Fibroblast of lung (primary cell): ENCODE measurements at regions not wholly inside any gene's neighbourhood (a gene's known extent, or its start where the extent isn't known, plus 50 kb on each side); places are given as distances from the start of the nearest gene placed in this dataset.

Source experiments
- DNase-seq, 2 donors: peaks; one replicate each; pipeline versions ENCODE4 v3.0.0 to v3.0.0-alpha.2; 2010; ENCODE audit warnings: low read depth in 2 of 2
- H2AFZ ChIP-seq: 2 replicates; pipeline ENCODE4 v1.5.1; 2012; ENCODE audit warnings: low read length, control low read depth, inconsistent platforms
- H3K27ac ChIP-seq: 2 replicates; pipeline ENCODE4 v1.5.1; 2011; ENCODE audit warnings: low read length, control low read depth; ENCODE audit not compliant: insufficient read depth
- H3K27me3 ChIP-seq: 2 replicates; pipeline ENCODE4 v1.5.1; 2011; ENCODE audit warnings: mild to moderate bottlenecking, low read length; ENCODE audit not compliant: control insufficient read depth, insufficient read depth
- H3K36me3 ChIP-seq: 2 replicates; pipeline ENCODE4 v1.5.1; 2011; ENCODE audit warnings: low read length; ENCODE audit not compliant: control insufficient read depth, insufficient read depth
- H3K4me1 ChIP-seq: 2 replicates; pipeline ENCODE4 v1.5.1; 2011; ENCODE audit warnings: low read length; ENCODE audit not compliant: control insufficient read depth, insufficient read depth; ENCODE audit errors: extremely low read depth
- H3K4me2 ChIP-seq: 2 replicates; pipeline ENCODE4 v1.5.1; 2011; ENCODE audit warnings: low read length, control low read depth; ENCODE audit not compliant: insufficient read depth; ENCODE audit errors: extremely low read depth
- H3K4me3 ChIP-seq, 4 experiments: fragments of 200-600 bp in 1 of 4; sonication (generic) in 1 of 4; replicated peaks in 1 of 4; 2 replicates each; pipeline ENCODE4 v1.5.1; 2011 to 2016; ENCODE audit warnings: low read length in 4 of 4, low read depth in 3 of 4, mild to moderate bottlenecking in 3 of 4, control low read depth in 2 of 4, inconsistent platforms in 1 of 4, mixed read lengths in 1 of 4; ENCODE audit not compliant: insufficient read depth in 1 of 4; ENCODE audit errors: control extremely low read depth in 1 of 4
- H3K79me2 ChIP-seq: 2 replicates; pipeline ENCODE4 v1.5.1; 2012; ENCODE audit warnings: mild to moderate bottlenecking, low read length, inconsistent platforms; ENCODE audit not compliant: control insufficient read depth, insufficient read depth
- H3K9ac ChIP-seq: 2 replicates; pipeline ENCODE4 v1.5.1; 2011; ENCODE audit warnings: mild to moderate bottlenecking, low read length, control low read depth; ENCODE audit not compliant: insufficient read depth
- H3K9me3 ChIP-seq: 2 replicates; pipeline ENCODE4 v1.5.1; 2012; ENCODE audit warnings: low read depth, low read length; ENCODE audit not compliant: control insufficient read depth, insufficient read depth
- H4K20me1 ChIP-seq: 2 replicates; pipeline ENCODE4 v1.5.1; 2011; ENCODE audit warnings: low read length; ENCODE audit not compliant: control insufficient read depth, insufficient read depth; ENCODE audit errors: extremely low read depth
- EZH2 ChIP-seq: IDR thresholded peaks from 2 replicates; pipeline ENCODE4 v1.5.1; 2012; ENCODE audit warnings: low read length, control low read depth, mild to moderate bottlenecking; ENCODE audit errors: missing control alignments
- TF ChIP-seq, protein P1 (sequence below), 2 donors: IDR thresholded peaks in 1 of 2; conservative IDR thresholded peaks in 1 of 2; 1 replicate in 1 of 2; 2 replicates in 1 of 2; pipeline ENCODE4 v1.5.1; 2011 to 2012; ENCODE audit warnings: low read length in 2 of 2, control low read depth in 1 of 2, inconsistent platforms in 1 of 2, low read depth in 1 of 2, mild to moderate bottlenecking in 1 of 2

GRCh38 chr13:31867709-31868108 lies 128.4 kb downstream of the RXFP2 start:
- Histone ChIP-seq H3K4me1 (no peaks in the 10 kb centered on the region), H3K4me2 (no peak overlapping the region), H3K27me3 (no peaks in the 10 kb centered on the region), H4K20me1 (no peaks in the 10 kb centered on the region), H3K4me3 (no peak overlapping the region), H3K27ac (no peak overlapping the region), H3K79me2 (no peaks in the 10 kb centered on the region), H3K36me3 (no peaks in the 10 kb centered on the region), H2AFZ (no peak overlapping the region), H3K9me3 (no peaks in the 10 kb centered on the region), H3K9ac (no peak overlapping the region)
- DNase-seq, result no peak
- no peak for TF ChIP-seq EZH2
- TF ChIP-seq, protein P1, sequence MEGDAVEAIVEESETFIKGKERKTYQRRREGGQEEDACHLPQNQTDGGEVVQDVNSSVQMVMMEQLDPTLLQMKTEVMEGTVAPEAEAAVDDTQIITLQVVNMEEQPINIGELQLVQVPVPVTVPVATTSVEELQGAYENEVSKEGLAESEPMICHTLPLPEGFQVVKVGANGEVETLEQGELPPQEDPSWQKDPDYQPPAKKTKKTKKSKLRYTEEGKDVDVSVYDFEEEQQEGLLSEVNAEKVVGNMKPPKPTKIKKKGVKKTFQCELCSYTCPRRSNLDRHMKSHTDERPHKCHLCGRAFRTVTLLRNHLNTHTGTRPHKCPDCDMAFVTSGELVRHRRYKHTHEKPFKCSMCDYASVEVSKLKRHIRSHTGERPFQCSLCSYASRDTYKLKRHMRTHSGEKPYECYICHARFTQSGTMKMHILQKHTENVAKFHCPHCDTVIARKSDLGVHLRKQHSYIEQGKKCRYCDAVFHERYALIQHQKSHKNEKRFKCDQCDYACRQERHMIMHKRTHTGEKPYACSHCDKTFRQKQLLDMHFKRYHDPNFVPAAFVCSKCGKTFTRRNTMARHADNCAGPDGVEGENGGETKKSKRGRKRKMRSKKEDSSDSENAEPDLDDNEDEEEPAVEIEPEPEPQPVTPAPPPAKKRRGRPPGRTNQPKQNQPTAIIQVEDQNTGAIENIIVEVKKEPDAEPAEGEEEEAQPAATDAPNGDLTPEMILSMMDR (conservative IDR thresholded peaks at IDR 0.05 in 1 of 2, IDR thresholded peaks at IDR 0.05 in 1 of 2; ENCODE audit: low read depth in 1 of 2, low read length in 2 of 2), result no peak

DNA sequence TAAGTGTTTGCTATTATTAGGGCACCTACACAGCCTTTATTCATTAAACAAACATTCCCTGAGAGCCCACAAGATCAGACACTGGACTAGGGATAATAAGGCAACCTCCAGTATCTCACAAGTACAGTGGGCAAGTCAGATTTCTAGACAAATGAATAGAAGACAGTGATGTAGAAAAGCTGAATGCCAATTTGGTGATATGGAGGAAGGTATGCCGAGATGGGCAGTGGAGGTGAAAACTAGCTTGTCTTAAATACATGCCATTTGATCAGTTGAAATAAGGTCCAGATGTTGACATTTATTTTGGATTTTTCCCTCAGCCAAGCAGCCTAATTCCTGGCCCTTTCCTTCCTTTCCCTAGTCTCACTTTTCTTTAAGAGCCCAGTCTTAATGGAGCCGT lies 130.3 kb downstream of the RXFP2 start:
- Histone ChIP-seq H3K4me1 (no peaks in the 10 kb centered on the region), H2AFZ (no peak overlapping the region), H3K9me3 (no peaks in the 10 kb centered on the region), H3K27ac (no peak overlapping the region), H4K20me1 (no peaks in the 10 kb centered on the region), H3K36me3 (no peaks in the 10 kb centered on the region), H3K27me3 (no peaks in the 10 kb centered on the region), H3K9ac (no peak overlapping the region), H3K79me2 (no peaks in the 10 kb centered on the region), H3K4me3 (no peak overlapping the region), H3K4me2 (no peak overlapping the region)
- no peak for DNase-seq
- no peak for TF ChIP-seq EZH2
- TF ChIP-seq, protein P1 (conservative IDR thresholded peaks at IDR 0.05 in 1 of 2, IDR thresholded peaks at IDR 0.05 in 1 of 2; ENCODE audit: low read depth in 1 of 2, low read length in 2 of 2), result no peak

GRCh38 chr13:31870511-31870910 lies 131.2 kb downstream of the RXFP2 start:
- Histone ChIP-seq H3K79me2 (no peaks in the 10 kb centered on the region), H3K9me3 (no peaks in the 10 kb centered on the region), H4K20me1 (no peaks in the 10 kb centered on the region), H3K4me3 (no peak overlapping the region), H2AFZ (no peak overlapping the region), H3K27ac (no peak overlapping the region), H3K36me3 (no peaks in the 10 kb centered on the region), H3K4me1 (no peaks in the 10 kb centered on the region), H3K9ac (no peak overlapping the region), H3K27me3 (no peaks in the 10 kb centered on the region), H3K4me2 (no peak overlapping the region)
- DNase-seq, result peak in 1 of 2 donors; percentile 37
- TF ChIP-seq, protein P1 (conservative IDR thresholded peaks at IDR 0.05 in 1 of 2, IDR thresholded peaks at IDR 0.05 in 1 of 2; ENCODE audit: low read depth in 1 of 2, low read length in 2 of 2), result no peak
- no peak for TF ChIP-seq EZH2
